ENCODE measurements at regions not wholly inside any gene's neighbourhood (a gene's known extent, or its start where the extent isn't known, plus 50 kb on each side); places are given as distances from the start of the nearest gene placed in this dataset.

GRCh38 chr1:57600424-57600823, 176.6 kb upstream of the DAB1 start:
- 5% methylated on average over 3 of the region's 3 CpGs for WGBS (ENCODE audit: insufficient coverage, low coverage, missing lambda C conversion rate)
- H3K27me3 ChIP-seq (ENCODE audit: control insufficient read depth in 2 of 2, insufficient read depth in 2 of 2, low read length in 2 of 2), result no peaks in the 10 kb centered on the region; a peak in 1 of 5 replicates
- H3K9me3 ChIP-seq (replicated peaks; ENCODE audit: control insufficient read depth, insufficient read depth, low read depth, low read length), result no peaks in the 10 kb centered on the region
- no peak overlapping the region for H3K4me2 ChIP-seq (ENCODE audit: insufficient read depth, low read length)
- TF ChIP-seq TFE3 (CRISPR knock-in tag; IDR thresholded peaks at IDR 0.05) (no peak), MTA1 (IDR thresholded peaks at IDR 0.05; ENCODE audit: borderline replicate concordance) (no peak), ZSCAN32 (CRISPR knock-in tag; IDR thresholded peaks at IDR 0.05) (no peak), ZNF239 (CRISPR knock-in tag; IDR thresholded peaks at IDR 0.05) (no peak), ZNF655 (CRISPR knock-in tag; IDR thresholded peaks at IDR 0.05) (no peak)
- intact Hi-C loops (cut with micrococcal nuclease) (no loop called here), in situ Hi-C loops (cut with MboI) (no loop called here)
- H3K9me1 ChIP-seq (ENCODE audit: control insufficient read depth, insufficient read depth, low read length), result no peaks in the 10 kb centered on the region
- CTCF ChIA-PET (ENCODE audit: low intra/inter-chr PET ratio), result no interaction called here
- H4K20me1 ChIP-seq (replicated peaks; ENCODE audit: control insufficient read depth, insufficient read depth, low read length), result no peaks in the 10 kb centered on the region
- H2AFZ ChIP-seq (ENCODE audit: low read depth, low read length), result no peak overlapping the region
- DNase-seq (ENCODE audit: extremely low read depth in 1 of 4, low spot score in 3 of 4) (no peak), FAIRE-seq (no peak), ATAC-seq (no peak)
- no peaks in the 10 kb centered on the region for H3K4me1 ChIP-seq (replicated peaks in 1 of 2; ENCODE audit: control insufficient read depth in 2 of 2, insufficient read depth in 2 of 2, low read length in 2 of 2)
- BruUV-seq (replicated peaks), result no TSS peak
- no peak overlapping the region for H3K4me3 ChIP-seq
- POLR2A ChIA-PET, result no interaction called here
- no peak overlapping the region for H3K9ac ChIP-seq (ENCODE audit: insufficient read depth in 1 of 2, low read depth in 2 of 2, low read length in 2 of 2)
- H3K27ac ChIP-seq (ENCODE audit: extremely low read depth, low read depth, low read length), result no peak overlapping the region
- no peaks in the 10 kb centered on the region for H3K36me3 ChIP-seq (ENCODE audit: control insufficient read depth, insufficient read depth, low read length)
- H3K79me2 ChIP-seq (ENCODE audit: control insufficient read depth, insufficient read depth, low read length), result no peaks in the 10 kb centered on the region

Measured in K562 (cell line).